Neural crest cell (in vitro differentiated cells): ENCODE measurements at regions not wholly inside any gene's neighbourhood (a gene's known extent, or its start where the extent isn't known, plus 50 kb on each side); places are given as distances from the start of the nearest gene placed in this dataset.

Experiments
- DNase-seq: peaks from one replicate; pipeline ENCODE4 v3.0.0; 2021; ENCODE audit warnings: low read depth, mixed read lengths, low spot score
- H3K27ac Mint-ChIP-seq: one replicate; pipeline ENCODE4 v1.8.0; 2021; ENCODE audit warnings: mild to moderate bottlenecking, mixed read lengths; ENCODE audit not compliant: unreplicated experiment
- H3K27me3 Mint-ChIP-seq: 2 replicates; pipeline ENCODE4 v1.8.0; 2021; ENCODE audit warnings: low read depth, mild to moderate bottlenecking, mixed read lengths
- H3K36me3 Mint-ChIP-seq: 2 replicates; pipeline ENCODE4 v1.8.0; 2021; ENCODE audit warnings: low read depth, mild to moderate bottlenecking, mixed read lengths
- H3K4me1 Mint-ChIP-seq: 2 replicates; pipeline ENCODE4 v1.8.0; 2021; ENCODE audit warnings: mixed read lengths
- H3K4me3 Mint-ChIP-seq: one replicate; pipeline ENCODE4 v1.8.0; 2021; ENCODE audit warnings: mild to moderate bottlenecking, mixed read lengths
- H3K9me3 Mint-ChIP-seq: 2 replicates; pipeline ENCODE4 v1.8.0; 2021; ENCODE audit warnings: mixed read lengths
- CTCF ChIP-seq: fragments of 200-600 bp; sonication (generic); conservative IDR thresholded peaks from 2 replicates; pipeline ENCODE4 v1.5.0; 2021; ENCODE audit warnings: antibody characterized with exemption, mild to moderate bottlenecking

GRCh38 chr6:126701676-126702560, 362.0 kb downstream of the CENPW start:
- no peak for DNase-seq
- Mint-ChIP-seq H3K27ac (no peak overlapping the region), H3K4me1 (no peaks in the 10 kb centered on the region), H3K4me3 (no peak overlapping the region), H3K9me3 (no peaks in the 10 kb centered on the region), H3K27me3 (no peaks in the 10 kb centered on the region), H3K36me3 (no peaks in the 10 kb centered on the region)
- no peak for TF ChIP-seq CTCF

GRCh38 chr6:126716032-126716431, 376.1 kb downstream of the CENPW start:
- no peaks in the 10 kb centered on the region for H3K9me3 Mint-ChIP-seq
- no peak for DNase-seq
- TF ChIP-seq CTCF: no peak
- H3K4me1 Mint-ChIP-seq: peaks cover 11% of the 10 kb centered on the region
- no peaks in the 10 kb centered on the region for H3K36me3 Mint-ChIP-seq
- no peak overlapping the region for H3K4me3 Mint-ChIP-seq
- H3K27ac Mint-ChIP-seq: no peak overlapping the region
- H3K27me3 Mint-ChIP-seq: no peaks in the 10 kb centered on the region

GRCh38 chr6:126716826-126717509, 377.1 kb downstream of the CENPW start:
- no peaks in the 10 kb centered on the region for H3K9me3 Mint-ChIP-seq
- no peaks in the 10 kb centered on the region for H3K27me3 Mint-ChIP-seq
- H3K27ac Mint-ChIP-seq: no peak overlapping the region
- H3K4me3 Mint-ChIP-seq: no peak overlapping the region
- no peak for DNase-seq
- TF ChIP-seq CTCF: no peak
- peaks cover 11% of the 10 kb centered on the region for H3K4me1 Mint-ChIP-seq
- no peaks in the 10 kb centered on the region for H3K36me3 Mint-ChIP-seq

- peaks cover 11% of the 10 kb centered on the region for H3K4me1 Mint-ChIP-seq
- no peak for DNase-seq
- H3K9me3 Mint-ChIP-seq: no peaks in the 10 kb centered on the region
- no peak overlapping the region for H3K27ac Mint-ChIP-seq
- H3K27me3 Mint-ChIP-seq: no peaks in the 10 kb centered on the region
- H3K36me3 Mint-ChIP-seq: no peaks in the 10 kb centered on the region
- no peak for TF ChIP-seq CTCF
- H3K4me3 Mint-ChIP-seq: no peak overlapping the region
These were observed 378.8 kb downstream of the CENPW start for GRCh38 chr6:126718600-126719327.

- Mint-ChIP-seq H3K36me3 (no peaks in the 10 kb centered on the region), H3K27me3 (no peaks in the 10 kb centered on the region), H3K9me3 (no peaks in the 10 kb centered on the region), H3K4me3 (no peak overlapping the region), H3K27ac (no peak overlapping the region), H3K4me1 (peaks cover 11% of the 10 kb centered on the region)
- TF ChIP-seq CTCF: no peak
- DNase-seq: no peak
These were observed 380.4 kb downstream of the CENPW start for GRCh38 chr6:126720304-126720703.
